ENCODE measurements at regions not wholly inside any gene's neighbourhood (a gene's known extent, or its start where the extent isn't known, plus 50 kb on each side); places are given as distances from the start of the nearest gene placed in this dataset.

DNA sequence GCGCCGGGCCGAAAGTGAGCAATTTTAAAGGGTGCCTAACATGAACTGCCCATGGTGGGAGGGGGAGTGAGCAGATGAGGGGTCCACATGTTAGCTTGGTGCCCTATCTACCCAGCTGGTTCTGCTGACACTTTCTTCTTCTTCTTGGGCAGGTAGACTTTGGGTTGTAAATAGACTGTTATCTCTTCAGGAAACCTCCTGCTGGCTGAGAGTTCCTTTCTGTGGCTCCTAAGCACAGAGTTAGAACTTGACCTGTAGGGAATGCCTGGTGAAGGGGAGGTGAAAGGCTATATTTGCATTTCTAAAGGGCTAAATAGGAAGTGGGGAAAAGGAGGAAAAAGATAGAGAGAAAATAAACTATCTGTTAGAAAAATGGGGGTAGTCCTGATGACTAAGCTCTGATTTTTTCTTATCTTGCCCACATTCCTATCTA, 521.4 kb upstream of the TGFBR2 start:
- no peak for TF ChIP-seq POLR2AphosphoS5 (IDR thresholded peaks at IDR 0.05; ENCODE audit: borderline replicate concordance, low read depth, low read length)
- no peak for TF ChIP-seq EZH2 (IDR thresholded peaks at IDR 0.05)
- no peak for TF ChIP-seq FOXP2 (optimal IDR thresholded peaks at IDR 0.05; ENCODE audit: control extremely low read depth, extremely low read length, insufficient read depth)
